ENCODE measurements at regions not wholly inside any gene's neighbourhood (a gene's known extent, or its start where the extent isn't known, plus 50 kb on each side); places are given as distances from the start of the nearest gene placed in this dataset.
"Not testable (repeated sequence)": the region's sequence is repeated elsewhere in the genome, so short reads cannot be mapped to it uniquely, and the experiment has no call there.

GRCh38 chr4:9604031-9604892, 160.0 kb downstream of the DEFB131A start:
- intact Hi-C loops (cut with micrococcal nuclease); DNase-seq (ENCODE audit: low read depth, low spot score); FAIRE-seq; H3K27me3 ChIP-seq (ENCODE audit: control insufficient read depth in 2 of 2, insufficient read depth in 2 of 2, low read length in 2 of 2); H3K27ac ChIP-seq (ENCODE audit: insufficient read depth, low read depth, low read length); dilution Hi-C loops (cut with MboI; ENCODE audit: extremely low pct_ligation_motif_present, low sequenced_read_pairs); CTCF ChIA-PET; H3K4me1 ChIP-seq (ENCODE audit: control insufficient read depth, extremely low read depth, insufficient read depth, low read length); H3K9ac ChIP-seq (replicated peaks; ENCODE audit: extremely low read depth, insufficient read depth, low read length); H4K20me1 ChIP-seq (replicated peaks; ENCODE audit: control insufficient read depth, extremely low read depth, insufficient read depth, low read length); H3K9me1 ChIP-seq (replicated peaks; ENCODE audit: control insufficient read depth, extremely low read depth, insufficient read depth, low read length); H3K79me2 ChIP-seq (ENCODE audit: control insufficient read depth, insufficient read depth, low read length); POLR2A ChIA-PET; H3K9me3 ChIP-seq (replicated peaks; ENCODE audit: control insufficient read depth, insufficient read depth, low read length); H3K36me3 ChIP-seq (ENCODE audit: control insufficient read depth in 2 of 2, extremely low read depth in 1 of 2, insufficient read depth in 2 of 2, low read length in 2 of 2); H3K4me2 ChIP-seq (ENCODE audit: insufficient read depth, low read length); H3K4me3 ChIP-seq (replicated peaks in 1 of 3; ENCODE audit: insufficient read depth in 1 of 3, low read depth in 1 of 3, low read length in 3 of 3); BruUV-seq (replicated peaks); H2AFZ ChIP-seq (ENCODE audit: low read depth, low read length): not testable (repeated sequence)

- POLR2A ChIA-PET: not testable (repeated sequence)
Observed at GRCh38 chr4:9604893-9605190, 160.6 kb downstream of the DEFB131A start.

More at GRCh38 chr4:9604893-9605190, 160.6 kb downstream of the DEFB131A start:
- CTCF ChIA-PET; H3K9me3 ChIP-seq (replicated peaks; ENCODE audit: control insufficient read depth, insufficient read depth, low read length); H3K79me2 ChIP-seq (ENCODE audit: control insufficient read depth, insufficient read depth, low read length); dilution Hi-C loops (cut with MboI; ENCODE audit: extremely low pct_ligation_motif_present, low sequenced_read_pairs); H3K9ac ChIP-seq (replicated peaks; ENCODE audit: extremely low read depth, insufficient read depth, low read length); H4K20me1 ChIP-seq (replicated peaks; ENCODE audit: control insufficient read depth, extremely low read depth, insufficient read depth, low read length); H3K36me3 ChIP-seq (ENCODE audit: control insufficient read depth in 2 of 2, extremely low read depth in 1 of 2, insufficient read depth in 2 of 2, low read length in 2 of 2); H3K9me1 ChIP-seq (replicated peaks; ENCODE audit: control insufficient read depth, extremely low read depth, insufficient read depth, low read length); H2AFZ ChIP-seq (ENCODE audit: low read depth, low read length); H3K4me3 ChIP-seq (replicated peaks in 1 of 3; ENCODE audit: insufficient read depth in 1 of 3, low read depth in 1 of 3, low read length in 3 of 3); intact Hi-C loops (cut with micrococcal nuclease); H3K27ac ChIP-seq (ENCODE audit: insufficient read depth, low read depth, low read length); H3K4me2 ChIP-seq (ENCODE audit: insufficient read depth, low read length); DNase-seq (ENCODE audit: low read depth, low spot score); H3K4me1 ChIP-seq (ENCODE audit: control insufficient read depth, extremely low read depth, insufficient read depth, low read length); H3K27me3 ChIP-seq (ENCODE audit: control insufficient read depth in 2 of 2, insufficient read depth in 2 of 2, low read length in 2 of 2); FAIRE-seq; BruUV-seq (replicated peaks): not testable (repeated sequence)

All from endothelial cell of umbilical vein (primary cell).